A549 (cell line): ENCODE measurements at regions not wholly inside any gene's neighbourhood (a gene's known extent, or its start where the extent isn't known, plus 50 kb on each side); places are given as distances from the start of the nearest gene placed in this dataset.

Source experiments
- ATAC-seq, 2 experiments: fragments of 200-7000 bp in 1 of 2; fragments of >200 bp in 1 of 2; cut with Nextera tagmentation in 1 of 2; cut with Tn5 transposase in 1 of 2; 3 replicates each; pipeline versions ENCODE4 v1.8.0 to v1.9.1; 2018 to 2020; ENCODE audit warnings: mild to moderate bottlenecking in 1 of 2, moderate library complexity in 1 of 2
- CTCF ChIA-PET: fragments of 300-600 bp; sonication (Branson Sonifier 250); formaldehyde crosslinking; extraction: SDS; loops from one replicate; lab custom pipeline; 2021; ENCODE audit warnings: antibody characterized with exemption, inconsistent platforms; lab: Yijun Ruan, JAX
- POLR2A ChIA-PET: fragments of 350-600 bp; formaldehyde crosslinking; extraction: SDS; loops from one replicate; lab custom pipeline; 2021; ENCODE audit warnings: antibody characterized with exemption, inconsistent platforms; lab: Yijun Ruan, JAX
- DNase-seq, 2 experiments: peaks; one replicate each; pipeline versions ENCODE4 v3.0.0 to v3.0.0-alpha.2; 2011 to 2016; ENCODE audit warnings: low read depth in 1 of 2, low spot score in 1 of 2
- FAIRE-seq: peaks from 2 replicates; lab custom pipeline; 2011; peaks lifted over from hg19 to GRCh38; lab: Jason Lieb, UNC
- H3K27ac ChIP-seq, 2 experiments: fragments of >200 bp; sonication (Bioruptor Twin); formaldehyde crosslinking; 3 replicates each; pipeline ENCODE4 v1.5.1; 2016 to 2017
- H3K4me1 ChIP-seq: fragments of >200 bp; sonication (Bioruptor Twin); formaldehyde crosslinking; 3 replicates; pipeline ENCODE4 v1.6.1; 2016
- H3K4me2 ChIP-seq: fragments of >200 bp; sonication (Bioruptor Twin); formaldehyde crosslinking; 3 replicates; pipeline ENCODE4 v1.6.1; 2016
- H3K4me3 ChIP-seq: fragments of >200 bp; sonication (Bioruptor Twin); formaldehyde crosslinking; 3 replicates; pipeline ENCODE4 v1.5.1; 2016
- H3K9me3 ChIP-seq: fragments of >200 bp; sonication (Bioruptor Twin); formaldehyde crosslinking; 3 replicates; pipeline ENCODE4 v1.6.1; 2016
- ATOH8 ChIP-seq: fragments of 250-450 bp; sonication (Bioruptor Pico); IDR thresholded peaks from 2 replicates; pipeline ENCODE4 v1.5.0; 2020; ENCODE audit warnings: low read depth, mild to moderate bottlenecking, moderate library complexity
- BCL3 ChIP-seq: fragments of >200 bp; sonication (Bioruptor Twin); formaldehyde crosslinking; IDR thresholded peaks from 3 replicates; pipeline ENCODE4 v1.6.1; 2016
- BHLHE40 ChIP-seq: IDR thresholded peaks from 2 replicates; pipeline ENCODE4 v1.6.1; 2012; ENCODE audit warnings: low read depth, low read length, inconsistent platforms
- E2F6 ChIP-seq: IDR thresholded peaks from 2 replicates; pipeline ENCODE4 v1.6.1; 2012; ENCODE audit warnings: low read depth, borderline replicate concordance
- EHMT2 ChIP-seq: fragments of 200-600 bp; sonication (generic); IDR thresholded peaks from 2 replicates; pipeline ENCODE4 v1.6.1; 2016; ENCODE audit warnings: antibody characterized with exemption, low read depth, mild to moderate bottlenecking, moderate library complexity
- ELK1 ChIP-seq: fragments of 150-350 bp; IDR thresholded peaks from 2 replicates; pipeline ENCODE4 v1.6.1; 2014; ENCODE audit warnings: low read depth, mild to moderate bottlenecking, low read length
- GATA3 ChIP-seq: IDR thresholded peaks from 2 replicates; pipeline ENCODE4 v1.6.1; 2012; ENCODE audit warnings: borderline replicate concordance
- HDAC2 ChIP-seq: fragments of 200-600 bp; sonication (generic); IDR thresholded peaks from 2 replicates; pipeline ENCODE4 v1.6.1; 2016
- HES2 ChIP-seq: fragments of >200 bp; sonication (Bioruptor Twin); formaldehyde crosslinking; IDR thresholded peaks from 2 replicates; pipeline ENCODE4 v1.6.1; 2016
- HEYL ChIP-seq: fragments of 250-450 bp; sonication (Bioruptor Pico); IDR thresholded peaks from 2 replicates; pipeline ENCODE4 v1.8.0; 2021; ENCODE audit warnings: mild to moderate bottlenecking, moderate library complexity
- HOXB13 ChIP-seq: fragments of 250-450 bp; sonication (Bioruptor Pico); IDR thresholded peaks from 2 replicates; pipeline ENCODE4 v1.5.0; 2020; ENCODE audit warnings: low read depth, mild to moderate bottlenecking, moderate library complexity
- JUNB ChIP-seq: fragments of >200 bp; sonication (Bioruptor Twin); formaldehyde crosslinking; IDR thresholded peaks from 2 replicates; pipeline ENCODE4 v1.6.1; 2016
- MYC ChIP-seq: IDR thresholded peaks from 2 replicates; pipeline ENCODE4 v1.6.1; 2012; ENCODE audit warnings: mild to moderate bottlenecking, inconsistent platforms, low read length, improper control_type of control experiment, borderline replicate concordance
- PBX3 ChIP-seq: IDR thresholded peaks from 2 replicates; pipeline ENCODE4 v1.6.1; 2012
- REST ChIP-seq: fragments of 200-600 bp; sonication (generic); IDR thresholded peaks from 2 replicates; pipeline ENCODE4 v1.6.1; 2016; ENCODE audit warnings: antibody characterized with exemption, mild to moderate bottlenecking, moderate library complexity
- SMC3 ChIP-seq: fragments of >200 bp; sonication (Bioruptor Twin); formaldehyde crosslinking; IDR thresholded peaks from 3 replicates; pipeline ENCODE4 v1.6.1; 2018; ENCODE audit warnings: inconsistent platforms
- USF2 ChIP-seq: fragments of 450-650 bp; IDR thresholded peaks from 2 replicates; pipeline ENCODE4 v1.6.1; 2014; ENCODE audit warnings: antibody characterized with exemption
- ZC3H11A ChIP-seq: fragments of 450-650 bp; IDR thresholded peaks from 2 replicates; pipeline ENCODE4 v1.6.1; 2014; ENCODE audit warnings: antibody characterized with exemption, mild to moderate bottlenecking
- ZFP36 ChIP-seq: fragments of 450-650 bp; IDR thresholded peaks from 2 replicates; pipeline ENCODE4 v1.6.1; 2014; ENCODE audit warnings: borderline replicate concordance; ENCODE audit not compliant: partially characterized antibody
- ZNF302 ChIP-seq: fragments of 250-450 bp; sonication (Bioruptor Pico); IDR thresholded peaks from 2 replicates; pipeline ENCODE4 v1.9.0; 2021; ENCODE audit warnings: inconsistent platforms, mild to moderate bottlenecking, moderate library complexity
- WGBS: methylation state at CpG from one replicate; pipeline ENCODE4 v1.1.6; 2017; ENCODE audit errors: missing lambda C conversion rate; 5-methylcytosine and 5-hydroxymethylcytosine counted together

GRCh38 chr6:102405860-102406259 lies 1012.4 kb downstream of the GRIK2 start:
- 59% methylated on average over 1 of the region's 1 CpG for WGBS
- TF ChIP-seq JUNB: no peak
- TF ChIP-seq HDAC2: no peak
- no peak for TF ChIP-seq HEYL
- no peak for TF ChIP-seq ZC3H11A
- no peak for TF ChIP-seq PBX3
- TF ChIP-seq SMC3: no peak
- TF ChIP-seq USF2: no peak
- TF ChIP-seq E2F6: no peak
- no peak for TF ChIP-seq EHMT2
- TF ChIP-seq HOXB13: no peak
- TF ChIP-seq ZFP36: no peak
- TF ChIP-seq HES2: no peak
- TF ChIP-seq ZNF302 (CRISPR knock-in tag): no peak
- no peak for TF ChIP-seq BHLHE40
- no peak for TF ChIP-seq ELK1
- no peak for TF ChIP-seq MYC
- no peak for TF ChIP-seq GATA3
- no peak for TF ChIP-seq ATOH8
- no peak for TF ChIP-seq BCL3
- no peak for TF ChIP-seq REST
- TF ChIP-seq, all 56 proteins: peak for 0
- CTCF ChIA-PET: no interaction called here
- H3K9me3 ChIP-seq: no peaks in the 10 kb centered on the region
- FAIRE-seq: no peak
- H3K4me2 ChIP-seq: no peak overlapping the region
- H3K4me3 ChIP-seq: no peak overlapping the region
- no peak for DNase-seq
- no peak for ATAC-seq
- POLR2A ChIA-PET: no interaction called here
- H3K27ac ChIP-seq: no peak overlapping the region
- no peaks in the 10 kb centered on the region for H3K4me1 ChIP-seq
